Tibial artery (tissue), 4 donors: ENCODE measurements at regions not wholly inside any gene's neighbourhood (a gene's known extent, or its start where the extent isn't known, plus 50 kb on each side); places are given as distances from the start of the nearest gene placed in this dataset.

ENCODE experiments used
- DNase-seq, 2 donors: peaks; one replicate each; pipeline ENCODE4 v3.0.0-alpha.2; 2019
- H3K27ac ChIP-seq, 2 donors: fragments of 200-600 bp; sonication (generic) in 1 of 2; 1 replicate in 1 of 2; 2 replicates in 1 of 2; pipeline ENCODE4 v1.5.1; 2018 to 2019; ENCODE audit warnings: mild to moderate bottlenecking in 1 of 2
- H3K27me3 ChIP-seq, 2 donors: fragments of 200-600 bp; sonication (generic) in 1 of 2; one replicate each; pipeline versions ENCODE4 v1.5.1 to v1.6.0; 2016 to 2019
- H3K36me3 ChIP-seq, 3 donors: fragments of 200-600 bp; sonication (generic) in 2 of 3; one replicate each; pipeline ENCODE4 v1.5.1; 2016 to 2019; ENCODE audit warnings: mild to moderate bottlenecking in 2 of 3
- H3K4me1 ChIP-seq, 4 donors: fragments of 200-600 bp; sonication (generic) in 2 of 4; 1 replicate in 3 of 4; 2 replicates in 1 of 4; pipeline ENCODE4 v1.5.1; 2016 to 2019
- H3K4me3 ChIP-seq, 2 donors: fragments of 200-600 bp; sonication (generic) in 1 of 2; 1 replicate in 1 of 2; 2 replicates in 1 of 2; pipeline ENCODE4 v1.5.1; 2018 to 2019; ENCODE audit warnings: mild to moderate bottlenecking in 2 of 2
- H3K9me3 ChIP-seq, 3 donors: fragments of 200-600 bp; sonication (generic) in 1 of 3; one replicate each; pipeline ENCODE4 v1.5.1; 2016 to 2019
- intact Hi-C: fragments of 100-400 bp; cut with DNase I; formaldehyde crosslinking; loops from one replicate; pipeline ENCODE4 v1.15.0; 2023; ENCODE audit warnings: low total_unique reads
- TF ChIP-seq, protein P1 (sequence below), 2 experiments: fragments of 200-600 bp in 1 of 2; fragments of 450-650 bp in 1 of 2; IDR thresholded peaks; one replicate each; pipeline ENCODE4 v1.5.1; 2017 to 2019; ENCODE audit warnings: antibody characterized with exemption in 2 of 2, mild to moderate bottlenecking in 1 of 2, moderate library complexity in 1 of 2

DNA sequence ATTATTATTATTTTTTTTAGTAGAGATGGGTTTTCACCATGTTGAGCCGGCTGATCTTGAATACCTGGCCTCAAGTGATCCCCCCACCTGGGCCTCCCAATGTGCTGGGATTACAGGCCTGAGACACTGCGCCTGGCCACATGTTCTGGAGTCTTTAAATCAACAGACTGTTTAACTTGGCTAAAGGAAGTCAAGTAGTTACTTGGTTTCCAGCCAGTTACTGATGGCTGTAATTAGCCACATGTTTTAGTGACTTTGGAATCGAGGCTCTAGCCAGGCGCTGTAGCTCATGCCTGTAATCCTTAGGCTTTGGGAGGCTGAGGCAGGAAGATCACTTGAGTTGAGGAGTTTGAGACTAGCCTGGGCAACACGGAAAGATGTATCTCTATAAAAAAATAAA, 699.2 kb upstream of the RBFOX1 start:
- no peaks in the 10 kb centered on the region for H3K27me3 ChIP-seq
- no peaks in the 10 kb centered on the region for H3K9me3 ChIP-seq
- intact Hi-C loops: no loop called here
- no peak for DNase-seq
- no peak overlapping the region for H3K4me3 ChIP-seq
- H3K36me3 ChIP-seq: no peaks in the 10 kb centered on the region
- H3K4me1 ChIP-seq: no peaks in the 10 kb centered on the region
- TF ChIP-seq, protein P1, sequence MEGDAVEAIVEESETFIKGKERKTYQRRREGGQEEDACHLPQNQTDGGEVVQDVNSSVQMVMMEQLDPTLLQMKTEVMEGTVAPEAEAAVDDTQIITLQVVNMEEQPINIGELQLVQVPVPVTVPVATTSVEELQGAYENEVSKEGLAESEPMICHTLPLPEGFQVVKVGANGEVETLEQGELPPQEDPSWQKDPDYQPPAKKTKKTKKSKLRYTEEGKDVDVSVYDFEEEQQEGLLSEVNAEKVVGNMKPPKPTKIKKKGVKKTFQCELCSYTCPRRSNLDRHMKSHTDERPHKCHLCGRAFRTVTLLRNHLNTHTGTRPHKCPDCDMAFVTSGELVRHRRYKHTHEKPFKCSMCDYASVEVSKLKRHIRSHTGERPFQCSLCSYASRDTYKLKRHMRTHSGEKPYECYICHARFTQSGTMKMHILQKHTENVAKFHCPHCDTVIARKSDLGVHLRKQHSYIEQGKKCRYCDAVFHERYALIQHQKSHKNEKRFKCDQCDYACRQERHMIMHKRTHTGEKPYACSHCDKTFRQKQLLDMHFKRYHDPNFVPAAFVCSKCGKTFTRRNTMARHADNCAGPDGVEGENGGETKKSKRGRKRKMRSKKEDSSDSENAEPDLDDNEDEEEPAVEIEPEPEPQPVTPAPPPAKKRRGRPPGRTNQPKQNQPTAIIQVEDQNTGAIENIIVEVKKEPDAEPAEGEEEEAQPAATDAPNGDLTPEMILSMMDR (IDR thresholded peaks at IDR 0.05): no peak
- no peak overlapping the region for H3K27ac ChIP-seq

DNA sequence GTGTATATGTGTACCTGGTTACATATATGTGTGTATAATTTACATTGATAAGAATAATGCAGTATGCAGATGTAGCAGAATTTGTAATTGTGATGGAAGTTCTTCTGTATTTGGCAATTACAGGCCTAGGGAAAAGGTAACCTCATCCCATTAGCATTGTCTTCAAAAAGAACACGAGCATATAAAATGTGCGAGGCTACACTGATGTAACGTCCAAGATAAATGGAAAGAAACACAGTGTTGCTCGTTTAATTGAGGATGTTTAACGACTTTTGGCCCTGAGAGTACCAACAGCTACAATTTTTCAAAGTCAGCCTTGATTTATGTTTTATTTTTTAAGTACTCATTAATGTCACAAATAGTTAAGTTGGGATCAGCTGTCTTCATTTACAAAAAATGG, 703.5 kb upstream of the RBFOX1 start:
- intact Hi-C loops: no loop called here
- H3K27ac ChIP-seq: no peak overlapping the region
- no peak for DNase-seq
- H3K27me3 ChIP-seq: no peaks in the 10 kb centered on the region
- no peaks in the 10 kb centered on the region for H3K9me3 ChIP-seq
- no peak overlapping the region for H3K4me3 ChIP-seq
- TF ChIP-seq, protein P1 (IDR thresholded peaks at IDR 0.05): no peak
- no peaks in the 10 kb centered on the region for H3K36me3 ChIP-seq
- H3K4me1 ChIP-seq: no peaks in the 10 kb centered on the region

DNA sequence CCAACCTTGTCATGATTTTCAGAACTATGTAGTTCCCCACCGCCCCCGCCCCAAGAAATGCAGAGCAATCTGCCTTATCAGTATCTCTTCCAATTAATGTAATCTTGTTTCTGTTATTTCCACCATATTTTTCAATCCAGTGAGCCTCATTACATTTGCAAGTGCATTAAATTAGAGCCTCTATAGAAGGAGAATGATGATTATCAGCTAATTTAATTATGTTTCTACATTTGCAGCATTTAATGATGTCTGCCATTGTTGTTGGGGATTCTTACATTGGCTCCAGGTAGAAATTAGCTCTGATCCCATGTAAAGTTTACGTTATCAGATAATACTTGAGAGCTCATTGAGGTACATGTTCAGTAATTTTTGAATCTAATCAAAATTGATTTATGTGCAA, 707.0 kb upstream of the RBFOX1 start:
- H3K9me3 ChIP-seq: peaks cover 0 to 5% (median 0%) of the 10 kb centered on the region in 3 donors
- no peak for DNase-seq
- intact Hi-C loops: no loop called here

DNA sequence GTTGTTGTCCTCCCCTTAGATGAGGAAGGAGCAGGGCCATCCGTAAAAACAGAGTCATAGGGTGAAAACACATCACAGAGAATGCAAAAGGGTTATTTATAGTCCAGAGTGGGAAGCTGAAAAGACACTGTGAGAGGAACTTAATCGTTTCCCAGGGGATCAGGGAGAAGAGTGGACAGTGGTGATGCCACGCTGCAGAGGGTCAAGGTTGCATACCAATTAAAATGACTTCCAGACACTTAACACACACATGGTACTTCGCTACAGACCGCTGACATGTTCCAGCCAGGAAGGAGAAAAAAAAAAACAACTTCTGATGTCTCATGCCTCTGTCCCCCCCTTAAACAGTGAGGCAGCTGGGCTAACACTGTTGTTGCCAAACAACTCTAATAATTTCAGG, 713.8 kb upstream of the RBFOX1 start:
- Histone ChIP-seq H3K4me1 (no peaks in the 10 kb centered on the region), H3K27ac (no peak overlapping the region), H3K27me3 (no peaks in the 10 kb centered on the region), H3K9me3 (peaks cover 0 to 6% (median 0%) of the 10 kb centered on the region in 3 donors), H3K4me3 (no peak overlapping the region), H3K36me3 (no peaks in the 10 kb centered on the region)
- intact Hi-C loops: no loop called here
- TF ChIP-seq, protein P1 (IDR thresholded peaks at IDR 0.05): no peak
- no peak for DNase-seq

More for the DNA sequence above, 707.0 kb upstream of the RBFOX1 start:
- Histone ChIP-seq H3K27me3 (no peaks in the 10 kb centered on the region), H3K27ac (no peak overlapping the region), H3K36me3 (no peaks in the 10 kb centered on the region), H3K4me1 (no peaks in the 10 kb centered on the region), H3K4me3 (no peak overlapping the region)
- TF ChIP-seq, protein P1 (IDR thresholded peaks at IDR 0.05): no peak

DNA sequence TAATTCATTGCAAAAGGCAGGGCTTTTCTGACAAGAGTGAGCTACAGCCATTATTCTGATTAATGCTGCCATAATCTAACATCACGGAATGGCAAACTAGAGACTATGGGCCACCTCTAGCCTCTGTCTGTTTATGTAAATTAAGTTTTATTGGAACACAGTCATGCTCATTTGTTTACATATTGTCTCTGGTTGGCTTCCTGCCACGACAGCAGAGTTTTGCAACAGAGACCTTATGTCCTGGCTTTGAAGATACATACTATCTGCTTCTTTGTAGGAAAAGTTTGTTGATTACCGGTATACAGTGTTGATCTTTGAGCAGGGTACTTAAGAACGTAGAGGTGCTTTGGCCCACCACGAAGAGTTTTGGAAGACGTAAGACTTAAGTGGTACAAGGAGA, 715.9 kb upstream of the RBFOX1 start:
- DNase-seq: no peak
- peaks cover 0 to 6% (median 0%) of the 10 kb centered on the region in 3 donors for H3K9me3 ChIP-seq
- H3K27ac ChIP-seq: no peak overlapping the region
- H3K27me3 ChIP-seq: no peaks in the 10 kb centered on the region
- TF ChIP-seq, protein P1 (IDR thresholded peaks at IDR 0.05): no peak
- no peaks in the 10 kb centered on the region for H3K36me3 ChIP-seq
- no peak overlapping the region for H3K4me3 ChIP-seq
- intact Hi-C loops: no loop called here
- no peaks in the 10 kb centered on the region for H3K4me1 ChIP-seq

DNA sequence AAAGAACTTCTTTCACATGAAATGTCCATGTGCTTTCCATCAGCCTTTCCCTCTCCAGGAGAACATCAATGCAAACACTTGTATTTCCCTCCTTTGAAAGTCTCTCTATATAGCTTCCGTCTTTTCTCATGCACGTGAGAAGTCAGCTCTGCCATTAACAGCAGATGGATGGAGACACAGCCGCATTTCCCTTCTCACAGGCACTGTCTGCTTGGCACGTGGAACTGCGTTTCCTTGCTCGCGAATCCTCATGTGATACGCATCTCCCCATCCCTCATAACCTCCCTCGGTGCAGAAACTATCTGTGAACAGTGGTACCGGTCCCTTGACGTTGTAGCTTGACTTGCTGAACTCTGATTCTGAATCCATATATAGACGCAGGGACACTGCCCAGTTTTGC, 717.0 kb upstream of the RBFOX1 start:
- Histone ChIP-seq H3K36me3 (no peaks in the 10 kb centered on the region), H3K4me3 (no peak overlapping the region), H3K27ac (no peak overlapping the region), H3K4me1 (no peaks in the 10 kb centered on the region), H3K27me3 (no peaks in the 10 kb centered on the region), H3K9me3 (peaks cover 0 to 1% (median 0%) of the 10 kb centered on the region in 3 donors)
- DNase-seq: no peak
- intact Hi-C loops: no loop called here
- TF ChIP-seq, protein P1 (IDR thresholded peaks at IDR 0.05): no peak
